HG02938 (cell line): ENCODE measurements at regions not wholly inside any gene's neighbourhood (a gene's known extent, or its start where the extent isn't known, plus 50 kb on each side); places are given as distances from the start of the nearest gene placed in this dataset.
"Not testable (repeated sequence)": the region's sequence is repeated elsewhere in the genome, so short reads cannot be mapped to it uniquely, and the experiment has no call there.

ENCODE experiments used
- ATAC-seq: cut with Tn5 transposase; IDR thresholded peaks from one replicate; pipeline ENCODE4 v1.9.1; 2021; ENCODE audit warnings: mild to moderate bottlenecking, moderate library complexity; ENCODE audit not compliant: unreplicated experiment

DNA sequence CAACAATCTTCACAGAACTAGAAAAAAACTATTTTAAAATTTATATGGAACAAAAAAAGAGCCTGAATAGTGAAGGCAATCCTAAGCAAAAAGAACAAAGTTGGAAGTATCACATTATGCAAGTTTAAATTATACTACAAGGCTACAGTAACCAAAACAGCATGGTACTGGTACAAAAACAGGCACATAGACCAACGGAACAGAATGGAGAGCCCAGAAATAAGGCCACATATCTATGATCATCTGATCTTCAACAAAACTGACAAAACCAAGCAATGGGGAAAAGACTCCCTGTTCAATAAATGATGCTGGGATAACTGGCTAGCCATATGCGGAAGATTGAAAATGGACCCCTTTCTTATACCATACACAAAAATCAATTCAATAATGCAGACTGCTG is 74.4 kb upstream of the RTN4 start:
- not testable (repeated sequence) for ATAC-seq

DNA sequence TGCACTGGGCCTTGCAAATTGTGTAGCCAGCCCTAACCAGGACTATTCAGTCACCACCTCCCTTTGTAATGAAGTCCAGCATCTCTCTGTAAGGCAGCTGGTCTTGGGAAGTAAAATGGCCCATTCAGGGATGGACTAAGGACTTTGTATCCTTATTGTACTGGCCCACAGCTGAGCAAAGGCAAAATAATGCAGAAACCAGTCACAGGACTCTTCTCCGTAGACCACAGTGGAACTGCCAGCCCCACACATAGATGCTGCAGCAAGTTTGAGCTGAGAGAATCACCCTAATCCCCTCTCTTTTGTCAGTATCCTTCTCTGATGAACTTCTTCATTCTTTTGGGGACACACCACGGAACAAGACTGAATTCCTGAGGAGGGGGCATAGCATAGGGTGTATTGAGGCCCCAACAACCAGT is 73.6 kb upstream of the RTN4 start:
- no peak for ATAC-seq

DNA sequence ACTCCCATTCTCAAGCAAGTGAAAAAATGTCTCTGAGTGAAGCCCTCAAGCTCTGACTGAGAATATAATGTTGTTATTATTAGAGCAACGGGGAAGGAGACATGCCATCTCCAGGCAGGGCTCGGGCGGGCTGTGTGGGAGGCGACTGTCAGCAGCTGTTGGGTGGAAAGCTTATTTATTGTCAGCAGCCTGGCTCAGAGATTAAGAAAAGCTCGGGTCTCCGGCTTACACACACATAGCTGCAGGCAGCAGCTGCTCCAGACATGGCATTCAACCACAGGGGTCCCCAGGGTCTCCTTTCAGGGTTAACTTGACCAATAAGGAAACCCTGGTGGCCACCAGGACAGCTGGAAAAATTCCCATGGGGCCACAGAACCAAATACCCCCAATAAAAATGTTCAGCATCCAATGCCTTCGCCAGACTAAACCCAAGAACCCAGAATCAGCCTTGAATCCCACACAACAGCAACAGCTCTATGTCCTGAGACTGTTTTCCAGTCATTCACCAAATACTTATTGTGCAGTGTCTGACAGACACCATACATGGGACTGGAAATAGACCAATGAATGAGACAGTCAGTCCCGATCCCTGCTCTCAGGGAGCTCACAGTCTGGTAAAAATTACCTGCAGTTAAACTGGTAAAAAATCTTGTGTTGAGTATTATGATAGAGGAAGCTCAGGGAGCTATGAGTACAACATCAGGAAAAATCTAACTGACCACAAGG is 70.5 kb upstream of the RTN4 start:
- ATAC-seq = no peak

DNA sequence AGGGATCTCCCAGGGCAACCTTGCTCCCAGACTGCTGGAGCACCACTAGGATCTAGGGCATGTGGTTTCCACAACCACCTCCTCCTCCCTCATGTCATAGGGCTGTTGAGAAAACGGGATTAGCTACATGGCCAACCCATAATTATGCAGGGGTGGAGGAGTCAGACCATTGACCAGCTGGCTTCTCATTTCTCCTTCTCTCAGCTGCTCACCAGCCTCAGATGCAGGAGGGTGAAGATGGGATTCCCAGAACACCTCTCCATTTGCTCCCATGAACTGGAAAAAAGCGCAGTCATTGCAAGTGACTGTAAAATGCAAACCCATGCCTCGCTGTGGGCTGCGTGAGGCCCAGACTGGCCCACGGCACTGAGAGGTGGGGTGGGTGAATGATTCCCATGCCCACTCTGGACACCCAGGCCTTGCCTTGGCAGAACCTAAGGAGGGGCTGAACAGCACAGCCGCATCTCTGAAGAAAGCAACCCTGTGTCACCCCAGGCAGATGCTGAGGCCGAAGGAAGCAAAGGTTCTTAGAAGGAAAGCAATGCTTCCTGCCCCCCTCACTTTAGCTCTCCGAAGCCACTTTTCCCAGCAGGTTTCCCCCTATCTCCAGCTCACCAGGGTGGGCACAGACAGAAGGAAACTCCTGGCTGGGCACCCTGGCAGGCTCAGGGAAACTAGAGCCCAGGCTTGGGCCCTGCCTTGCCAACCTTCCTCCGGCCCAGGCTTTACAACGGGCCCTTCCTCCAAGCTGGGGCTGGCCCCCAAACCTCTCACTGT is 69.6 kb upstream of the RTN4 start:
- ATAC-seq = no peak

DNA sequence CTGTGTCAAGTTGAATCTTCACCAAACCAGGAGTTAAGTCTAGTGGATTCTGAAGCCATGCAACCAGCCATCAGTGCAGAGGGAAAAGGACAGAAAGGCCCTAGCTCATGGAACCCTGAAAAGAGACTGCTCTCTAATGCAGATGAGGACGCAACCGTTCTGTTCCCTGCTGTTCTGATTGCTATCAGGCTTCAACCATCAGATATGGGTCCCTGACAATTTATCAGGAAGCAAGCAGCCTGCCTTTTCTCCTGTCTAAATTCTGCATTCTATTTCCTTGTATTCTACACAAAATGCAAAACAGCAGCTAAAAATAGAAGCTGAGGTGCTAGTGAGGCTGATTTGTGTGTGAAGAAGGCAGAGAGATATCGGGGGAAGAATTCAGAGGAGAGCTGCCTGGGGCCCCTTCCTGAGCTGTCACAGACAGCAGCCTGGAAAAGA is 68.4 kb upstream of the RTN4 start:
- ATAC-seq = no peak

DNA sequence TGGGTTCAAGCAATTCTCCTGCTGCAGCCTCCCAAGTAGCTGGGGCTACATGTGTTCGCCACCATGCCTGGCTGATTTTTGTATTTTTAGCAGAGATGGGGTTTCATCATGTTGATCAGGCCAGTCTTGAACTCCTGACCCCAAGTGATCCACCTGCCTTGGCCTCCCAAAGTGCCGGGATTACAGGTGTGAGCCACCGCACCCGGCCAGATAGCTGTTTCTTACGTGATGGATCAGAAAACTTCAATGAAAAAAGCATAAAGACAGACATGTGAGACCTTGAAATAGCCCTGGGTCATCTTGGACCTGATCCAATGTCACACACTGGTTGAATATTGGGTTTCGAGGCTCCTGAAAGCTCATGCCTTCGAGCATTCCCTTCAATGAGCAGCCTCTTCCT is 66.7 kb upstream of the RTN4 start:
- no peak for ATAC-seq

DNA sequence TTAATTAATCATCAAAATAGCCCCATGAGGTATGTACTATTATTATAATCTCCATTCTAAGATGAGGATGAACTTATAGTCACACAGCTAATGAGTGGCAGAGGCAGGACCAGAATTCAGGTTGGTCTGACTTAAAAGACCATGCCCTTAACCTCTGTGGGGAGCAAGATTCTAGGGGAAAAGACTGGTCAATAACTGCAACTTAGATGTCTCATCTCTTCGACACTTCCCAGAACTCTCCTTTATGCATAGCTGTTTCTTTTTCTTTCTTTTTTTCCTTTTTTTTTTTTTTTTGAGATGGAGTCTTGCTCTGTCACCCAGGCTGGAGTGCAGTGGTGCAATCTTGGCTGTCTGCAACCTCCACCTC is 66.3 kb upstream of the RTN4 start:
- ATAC-seq = no peak

DNA sequence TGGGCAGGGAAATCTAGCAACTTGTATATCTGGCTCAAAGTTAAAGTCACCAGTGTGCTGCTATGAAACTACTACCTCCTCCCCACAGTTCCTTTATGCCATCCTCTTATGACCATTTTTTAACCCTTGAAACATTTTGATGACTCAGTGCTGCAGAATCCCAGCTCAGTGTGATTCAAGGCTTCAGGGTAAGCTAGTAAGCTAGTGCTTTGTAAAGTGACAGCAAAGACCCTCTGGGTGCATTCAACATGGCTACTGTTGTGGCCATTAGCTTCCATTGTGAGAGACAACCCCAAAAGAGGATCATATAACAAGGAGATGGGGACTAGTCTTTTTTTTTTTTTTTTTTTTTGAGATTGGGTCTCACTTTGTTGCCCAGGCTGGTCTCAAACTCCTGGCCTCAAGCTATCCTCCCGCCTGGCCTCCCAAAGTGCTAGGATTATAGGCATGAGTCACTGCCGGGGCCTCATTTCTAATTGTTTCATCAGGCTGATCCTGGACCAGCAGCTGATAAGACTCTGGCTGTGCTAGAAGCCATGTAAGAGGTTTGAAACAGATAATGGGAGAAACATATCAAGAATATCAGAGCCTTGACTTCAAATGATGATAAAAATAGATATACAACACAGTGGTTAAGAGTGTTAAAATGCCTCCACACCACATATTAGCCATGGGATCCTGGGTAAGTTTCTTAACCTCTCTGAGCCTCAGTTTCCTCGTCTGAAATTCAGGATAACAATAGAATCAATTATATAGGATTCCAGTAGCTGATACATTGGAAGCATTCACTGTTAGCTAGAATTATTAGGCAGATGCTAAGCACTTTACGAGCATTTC is 65.7 kb upstream of the RTN4 start:
- ATAC-seq = no peak

DNA sequence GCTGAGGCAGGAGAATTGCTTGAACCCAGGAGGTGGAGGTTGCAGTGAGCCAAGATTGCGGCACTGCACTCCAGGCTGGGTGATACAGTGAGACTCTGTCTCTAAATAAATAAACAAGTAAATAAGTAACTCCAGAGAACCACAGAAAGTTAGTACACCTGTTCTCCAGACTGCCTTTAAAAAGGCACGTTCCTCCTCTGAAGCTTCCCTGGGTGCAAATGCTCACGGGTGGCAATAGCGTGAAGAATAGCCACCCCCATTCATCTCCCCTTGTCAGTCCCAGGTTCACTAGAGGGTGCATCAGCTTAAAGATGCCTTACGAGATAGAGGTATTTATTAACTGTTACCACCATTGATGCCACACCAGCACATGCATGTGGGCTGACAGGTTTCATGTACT is 64.3 kb upstream of the RTN4 start:
- ATAC-seq = no peak

DNA sequence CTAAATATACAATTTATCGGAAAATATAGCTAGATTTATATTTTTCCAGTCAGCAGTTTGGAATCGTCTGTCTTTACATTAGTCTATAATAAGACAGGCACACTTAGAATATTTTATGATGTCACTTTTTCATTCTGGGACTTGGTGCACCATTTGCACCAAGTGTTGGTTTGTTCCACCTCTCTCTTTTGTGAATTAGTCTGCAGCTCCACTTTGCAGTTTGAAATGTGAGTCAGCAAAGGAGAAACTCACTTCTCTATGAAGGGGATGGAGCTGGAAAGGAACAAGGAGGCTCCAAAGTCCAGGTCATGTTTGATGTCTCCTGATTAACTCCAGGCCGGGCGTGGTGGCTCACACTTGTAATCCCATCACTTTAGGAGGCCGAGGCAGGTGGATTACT is 63.8 kb upstream of the RTN4 start:
- no peak for ATAC-seq

DNA sequence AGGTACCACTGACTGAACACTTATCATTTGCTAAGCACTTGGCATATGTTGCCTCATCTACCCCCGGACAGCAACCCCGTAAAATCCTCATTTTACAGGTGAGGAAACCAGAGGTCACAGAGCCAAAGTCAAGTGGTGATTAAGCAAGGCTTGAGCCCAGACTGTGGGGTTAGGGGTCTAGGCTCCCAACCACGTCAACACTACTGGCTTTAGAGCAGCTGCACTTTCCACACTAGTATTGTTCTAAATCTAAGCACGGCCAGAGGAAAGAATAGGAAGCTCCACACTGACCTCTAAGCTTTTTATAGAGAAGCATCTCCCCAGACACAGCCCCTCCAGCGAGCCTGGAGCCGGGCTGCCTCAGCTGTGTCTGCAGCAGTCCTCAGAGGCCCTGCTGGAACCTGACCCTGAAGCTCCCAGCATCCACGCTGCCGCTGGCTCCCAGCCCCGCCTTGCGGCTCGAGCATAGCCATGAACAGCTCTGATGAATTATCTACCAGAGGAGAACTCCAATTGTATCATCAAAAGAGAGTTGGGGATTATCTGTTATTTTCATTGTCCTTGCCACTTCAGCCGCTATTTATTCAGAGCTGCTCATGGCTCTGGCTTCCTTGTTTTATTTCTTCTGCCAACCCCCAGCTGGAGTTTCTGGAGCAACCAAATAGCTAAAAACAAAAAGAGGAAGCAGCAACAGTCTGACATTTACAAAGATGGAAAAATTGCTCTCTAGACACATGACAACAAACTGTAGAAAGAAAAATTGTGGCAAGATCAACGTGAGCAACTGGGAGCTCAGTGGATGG is 62.2 kb upstream of the RTN4 start:
- no peak for ATAC-seq

DNA sequence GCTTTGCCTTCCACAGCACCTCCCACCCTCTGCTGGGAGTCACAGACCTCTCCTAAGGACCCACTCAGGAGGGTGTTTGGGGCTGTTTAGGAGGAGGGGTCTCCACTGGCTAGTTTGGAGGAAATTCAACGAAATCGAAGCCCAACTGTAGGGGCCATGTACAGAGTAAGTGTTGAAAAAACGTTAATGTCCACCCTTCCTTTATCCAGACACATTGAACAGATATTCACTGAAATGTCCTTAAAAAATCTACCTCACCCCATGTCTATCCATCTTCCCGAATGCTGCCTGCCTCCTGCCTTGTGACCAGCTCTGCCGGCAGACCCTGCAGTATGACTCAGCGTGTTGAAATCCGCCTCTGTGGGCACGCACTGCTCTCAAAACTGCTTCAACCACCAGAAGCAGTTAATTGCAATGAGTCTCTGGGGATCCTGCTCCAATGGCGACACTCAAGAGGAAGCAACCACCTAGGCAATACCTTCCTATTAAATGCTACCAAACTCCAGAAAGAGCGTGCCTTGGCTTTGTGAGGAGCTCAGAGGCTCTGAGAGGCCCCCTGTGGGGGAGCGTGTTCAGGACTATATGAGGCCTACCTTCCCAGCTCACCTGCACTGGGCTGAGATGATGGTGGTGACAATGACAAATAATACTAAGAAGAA is 61.4 kb upstream of the RTN4 start:
- peak; percentile 46 for ATAC-seq

DNA sequence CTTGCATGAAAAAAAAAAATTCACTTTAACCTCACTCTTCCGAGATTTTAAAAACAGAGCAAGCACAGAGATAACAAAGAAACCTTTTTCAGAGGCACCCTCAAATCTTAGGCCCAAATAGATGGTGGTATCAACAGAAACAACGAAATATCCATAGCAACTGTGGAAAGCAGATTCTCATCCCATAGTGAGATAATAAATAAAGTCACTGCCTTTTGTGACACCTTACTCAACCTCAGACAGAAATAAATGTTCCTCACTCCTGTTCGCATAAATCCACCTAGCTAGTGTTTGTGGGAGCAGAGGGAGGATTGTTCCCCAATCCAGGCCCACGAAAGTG is 60.9 kb upstream of the RTN4 start:
- ATAC-seq = no peak

DNA sequence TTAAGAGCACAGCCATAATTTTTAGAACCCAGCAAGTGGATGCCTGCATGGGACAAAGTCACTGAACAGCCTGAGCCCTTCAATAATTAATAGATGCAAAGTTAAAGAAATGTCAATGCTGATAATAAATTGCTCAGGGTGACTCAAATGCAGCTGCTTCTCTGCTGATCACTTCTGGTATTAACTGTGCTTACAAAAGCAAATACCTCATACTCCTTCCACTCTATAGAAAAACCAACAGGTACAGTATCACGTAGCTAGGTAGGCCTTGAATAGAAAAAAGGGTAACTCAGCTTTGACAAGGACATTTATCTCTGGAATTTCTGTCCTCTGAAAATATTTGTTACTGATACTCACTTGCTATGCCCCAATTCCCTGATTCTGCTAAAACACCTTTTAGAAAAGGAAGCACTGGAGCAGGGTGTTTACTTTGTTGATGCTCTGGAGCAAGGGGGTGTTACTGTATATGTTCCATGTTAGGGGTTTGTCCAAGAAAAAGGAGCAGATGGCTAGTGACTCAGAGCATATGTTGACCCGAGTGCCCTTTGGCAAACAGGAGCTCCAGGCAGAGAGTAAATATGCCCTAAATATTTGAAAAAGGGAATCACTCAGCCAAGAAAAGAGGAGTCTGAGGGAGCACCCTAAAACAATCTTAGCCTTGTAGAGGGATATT is 59.1 kb upstream of the RTN4 start:
- ATAC-seq = no peak

DNA sequence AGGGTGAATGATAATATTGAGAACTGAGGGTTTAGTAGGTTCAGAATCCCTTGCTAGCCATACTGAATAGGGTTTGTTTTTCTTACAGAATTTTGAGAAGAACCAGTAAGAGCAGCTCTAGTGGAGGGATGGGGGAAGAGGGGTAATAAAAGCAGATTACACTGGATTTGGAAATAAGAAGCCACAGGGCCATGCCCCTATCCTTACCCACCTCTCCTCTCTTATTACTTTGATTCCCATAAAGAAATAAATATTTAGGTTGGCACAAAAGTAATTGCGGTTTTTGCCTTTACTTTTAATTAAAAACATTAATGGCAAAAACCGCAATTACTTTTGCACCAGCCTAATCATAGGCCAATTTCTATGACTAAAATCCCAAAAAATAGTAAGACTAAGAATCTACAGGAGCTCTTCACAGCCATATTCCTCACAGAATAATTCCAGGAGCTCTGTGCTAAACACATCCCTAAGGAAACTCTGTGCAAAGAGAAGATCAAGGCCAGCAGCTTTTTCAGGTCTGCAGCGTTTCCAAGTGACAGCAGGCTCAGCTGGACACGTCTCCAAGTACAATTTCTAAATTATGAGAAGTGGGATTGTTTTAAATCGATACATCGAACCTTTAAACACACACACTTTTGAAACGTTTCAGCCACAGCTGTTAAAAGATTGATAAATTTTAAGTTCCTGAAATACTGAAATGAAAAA is 58.4 kb upstream of the RTN4 start:
- ATAC-seq = no peak

DNA sequence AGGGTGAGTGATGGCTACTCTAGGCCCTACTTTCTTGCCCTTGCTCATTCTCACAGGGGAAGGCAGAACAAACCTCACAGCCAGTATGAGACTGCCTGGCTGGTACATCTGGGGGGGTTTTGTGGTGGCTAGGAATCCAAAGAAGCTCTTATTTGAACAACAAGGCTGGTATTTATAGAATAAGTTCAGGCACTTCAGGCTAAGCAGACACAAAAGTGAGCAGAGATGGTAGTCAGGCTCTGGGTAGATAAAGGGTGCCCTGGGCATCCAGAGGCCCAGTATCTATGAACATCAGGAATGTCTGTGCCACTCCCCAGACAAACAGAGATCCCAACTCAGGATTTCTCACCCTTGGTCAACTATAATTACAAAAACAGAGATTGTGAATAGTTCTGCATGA is 57.2 kb upstream of the RTN4 start:
- no peak for ATAC-seq

DNA sequence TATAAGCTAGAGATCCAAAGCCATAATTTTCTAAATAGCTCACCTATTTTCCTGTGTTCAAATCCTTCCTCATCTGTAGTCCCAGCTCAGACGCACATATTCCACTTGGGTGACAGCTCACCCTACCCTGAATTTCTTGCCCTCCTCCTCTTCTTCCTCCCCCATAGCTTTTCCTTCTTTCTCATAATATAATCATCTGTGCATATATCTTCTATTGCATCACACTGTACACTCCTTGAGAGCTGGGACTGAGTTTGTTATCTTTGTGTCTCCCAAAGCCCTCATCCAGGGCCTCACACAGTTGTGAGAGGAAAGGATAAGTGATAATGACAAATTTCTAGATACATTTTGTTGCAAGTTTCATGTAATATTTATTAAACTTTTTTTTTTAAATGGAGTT is 55.9 kb upstream of the RTN4 start:
- no peak for ATAC-seq

DNA sequence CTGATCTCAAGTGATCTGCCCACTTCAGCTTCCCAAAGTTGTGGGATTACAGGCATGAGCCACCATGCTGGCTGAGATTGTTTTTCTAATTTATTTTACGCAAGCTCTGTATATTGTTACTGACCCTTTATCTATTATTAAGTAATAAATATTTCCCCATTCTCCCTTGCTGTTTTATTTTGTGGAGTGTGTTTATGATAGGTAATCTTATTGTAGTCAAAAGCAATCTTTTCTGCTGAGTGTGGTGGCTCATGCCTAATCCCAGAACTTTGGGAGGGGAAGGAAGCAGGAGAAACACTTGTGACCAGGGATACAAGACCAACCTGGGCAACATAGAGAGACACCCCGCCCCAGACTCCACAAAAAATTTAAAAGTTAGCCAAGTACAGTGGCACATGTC is 55.2 kb upstream of the RTN4 start:
- no peak for ATAC-seq

DNA sequence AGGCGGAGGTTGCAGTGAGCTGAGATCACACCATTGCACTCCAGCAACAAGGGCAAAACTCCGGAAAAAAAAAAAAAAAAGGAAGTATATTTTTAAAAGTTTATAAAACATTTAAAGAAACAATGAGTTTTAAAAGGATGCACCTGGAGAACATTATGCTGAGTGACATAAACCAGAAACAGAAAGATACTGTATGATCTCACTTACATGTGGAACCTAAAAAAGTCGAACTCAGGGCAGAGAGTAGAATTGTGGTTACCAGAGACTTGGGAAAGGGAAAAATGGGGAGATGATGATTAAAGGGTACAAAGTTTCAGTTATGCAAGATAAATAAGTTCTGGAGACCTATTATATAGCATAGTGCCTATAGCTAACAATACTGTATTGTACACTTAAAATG is 52.8 kb upstream of the RTN4 start:
- ATAC-seq = no peak
